Pancreas (tissue), 10 donors: ENCODE measurements at regions not wholly inside any gene's neighbourhood (a gene's known extent, or its start where the extent isn't known, plus 50 kb on each side); places are given as distances from the start of the nearest gene placed in this dataset.

Experiments used
- ATAC-seq, 4 donors: fragments of 200-7000 bp; cut with Tn5 transposase; one replicate each; pipeline versions ENCODE4 v1.8.0 to v1.9.1; 2020; ENCODE audit warnings: mild to moderate bottlenecking in 4 of 4, moderate library complexity in 4 of 4
- DNase-seq, 6 donors: peaks; one replicate each; pipeline ENCODE4 v3.0.0-alpha.2; 2020
- FAIRE-seq: peaks from 2 replicates; lab custom pipeline; 2012; peaks lifted over from hg19 to GRCh38; lab: Jason Lieb, UNC
- H3K27ac ChIP-seq, 4 donors: fragments of 200-600 bp; sonication (generic); 1 replicate in 3 of 4; 2 replicates in 1 of 4; pipeline versions ENCODE4 v1.5.0 to v1.8.0; 2020
- H3K27me3 ChIP-seq, 4 donors: fragments of 200-600 bp; one replicate each; pipeline ENCODE4 v1.8.0; 2021
- H3K36me3 ChIP-seq, 3 donors: fragments of 200-600 bp; sonication (generic) in 1 of 3; one replicate each; pipeline versions ENCODE4 v1.5.0 to v1.8.0; 2020 to 2021
- H3K4me1 ChIP-seq, 3 donors: fragments of 200-600 bp; one replicate each; pipeline ENCODE4 v1.8.0; 2021
- H3K4me3 ChIP-seq, 4 donors: fragments of 200-600 bp; sonication (generic) in 2 of 4; one replicate each; pipeline versions ENCODE4 v1.5.0 to v1.8.0; 2020 to 2021
- H3K9me3 ChIP-seq, 4 donors: fragments of 200-600 bp; one replicate each; pipeline ENCODE4 v1.8.0; 2021
- WGBS, 2 donors: extraction: QIAGEN DNeasy Blood & Tissue Kit; methylation state at CpG; one replicate each; pipeline ENCODE4 v1.1.7; 2013; 5-methylcytosine and 5-hydroxymethylcytosine counted together
- intact Hi-C, 3 donors: fragments of 100-400 bp; cut with DNase I; formaldehyde crosslinking; loops; one replicate each; pipeline versions ENCODE4 v1.11.1 to v1.14.2; 2022
- TF ChIP-seq, protein P1 (sequence below), 4 donors: fragments of 200-600 bp; sonication (generic) in 3 of 4; IDR thresholded peaks; one replicate each; pipeline versions ENCODE4 v1.5.0 to v1.8.0; 2021; ENCODE audit warnings: antibody characterized with exemption in 4 of 4
- donor health status: healthy with polysubstance abuse.
- donor health status: DM: no; HTN: no; CAD: no; lungs with moderate emphysema.
- donor health status: DM: no; HTN: no; CAD: no.
- donor health status: control.
- donor health status: control.
- donor health status: Bipolar disorder and iron deficiency.
- donor health status: DM: yes; HTN: yes; CAD: no.
- donor health status: DM: no; HTN: no; CAD: no.
- donor health status: DM: no; HTN: no; CAD: no.
- donor health status: DM: yes; HTN: yes; CAD: no.

GRCh38 chr18:43590182-43590903 lies 313.1 kb upstream of the SYT4 start:
- TF ChIP-seq, protein P1, sequence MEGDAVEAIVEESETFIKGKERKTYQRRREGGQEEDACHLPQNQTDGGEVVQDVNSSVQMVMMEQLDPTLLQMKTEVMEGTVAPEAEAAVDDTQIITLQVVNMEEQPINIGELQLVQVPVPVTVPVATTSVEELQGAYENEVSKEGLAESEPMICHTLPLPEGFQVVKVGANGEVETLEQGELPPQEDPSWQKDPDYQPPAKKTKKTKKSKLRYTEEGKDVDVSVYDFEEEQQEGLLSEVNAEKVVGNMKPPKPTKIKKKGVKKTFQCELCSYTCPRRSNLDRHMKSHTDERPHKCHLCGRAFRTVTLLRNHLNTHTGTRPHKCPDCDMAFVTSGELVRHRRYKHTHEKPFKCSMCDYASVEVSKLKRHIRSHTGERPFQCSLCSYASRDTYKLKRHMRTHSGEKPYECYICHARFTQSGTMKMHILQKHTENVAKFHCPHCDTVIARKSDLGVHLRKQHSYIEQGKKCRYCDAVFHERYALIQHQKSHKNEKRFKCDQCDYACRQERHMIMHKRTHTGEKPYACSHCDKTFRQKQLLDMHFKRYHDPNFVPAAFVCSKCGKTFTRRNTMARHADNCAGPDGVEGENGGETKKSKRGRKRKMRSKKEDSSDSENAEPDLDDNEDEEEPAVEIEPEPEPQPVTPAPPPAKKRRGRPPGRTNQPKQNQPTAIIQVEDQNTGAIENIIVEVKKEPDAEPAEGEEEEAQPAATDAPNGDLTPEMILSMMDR (IDR thresholded peaks at IDR 0.05), result no peak
- Histone ChIP-seq H3K36me3 (no peaks in the 10 kb centered on the region), H3K4me3 (no peak overlapping the region), H3K27ac (no peak overlapping the region), H3K27me3 (no peaks in the 10 kb centered on the region), H3K9me3 (no peaks in the 10 kb centered on the region), H3K4me1 (no peaks in the 10 kb centered on the region)
- peak in 3 of 6 donors; percentile 20 to 42 (median 41) for DNase-seq
- no peak for ATAC-seq
- intact Hi-C loops, result no loop called here
- 82 to 91% methylated on average over 20 of the region's 20 CpGs for WGBS, 2 donors
- FAIRE-seq, result no peak

GRCh38 chr18:43592269-43592668 lies 315.0 kb upstream of the SYT4 start:
- 59 to 74% methylated on average over 2 of the region's 2 CpGs for WGBS, 2 donors
- FAIRE-seq (no peak), DNase-seq (no peak), ATAC-seq (no peak)
- no peak overlapping the region for H3K27ac ChIP-seq
- H3K4me3 ChIP-seq, result no peak overlapping the region
- no peaks in the 10 kb centered on the region for H3K4me1 ChIP-seq
- no peaks in the 10 kb centered on the region for H3K9me3 ChIP-seq
- TF ChIP-seq, protein P1 (IDR thresholded peaks at IDR 0.05), result no peak
- intact Hi-C loops, result no loop called here
- no peaks in the 10 kb centered on the region for H3K36me3 ChIP-seq
- no peaks in the 10 kb centered on the region for H3K27me3 ChIP-seq

GRCh38 chr18:43596105-43596712 lies 318.9 kb upstream of the SYT4 start:
- no peak for DNase-seq
- Histone ChIP-seq H3K4me3 (no peak overlapping the region), H3K4me1 (no peaks in the 10 kb centered on the region), H3K27me3 (no peaks in the 10 kb centered on the region), H3K36me3 (no peaks in the 10 kb centered on the region), H3K9me3 (no peaks in the 10 kb centered on the region), H3K27ac (no peak overlapping the region)
- TF ChIP-seq, protein P1 (IDR thresholded peaks at IDR 0.05), result peak in 2 of 4 donors; percentile 37 to 41
- ATAC-seq, result peak in 3 of 4 donors; percentile 77 to 86 (median 80)
- FAIRE-seq, result peak; percentile 90
- whole genome bisulfite sequencing, 2 donors, result 16 to 24% methylated on average over 3 of the region's 3 CpGs
- intact Hi-C loops, result no loop called here

- Histone ChIP-seq H3K9me3 (no peaks in the 10 kb centered on the region), H3K27ac (no peak overlapping the region), H3K36me3 (no peaks in the 10 kb centered on the region), H3K4me1 (no peaks in the 10 kb centered on the region), H3K27me3 (no peaks in the 10 kb centered on the region), H3K4me3 (no peak overlapping the region)
- FAIRE-seq (no peak), ATAC-seq (no peak), DNase-seq (no peak)
- 69 to 86% methylated on average over 3 of the region's 3 CpGs for WGBS, 2 donors
- TF ChIP-seq, protein P1 (IDR thresholded peaks at IDR 0.05), result no peak
- intact Hi-C loops, result no loop called here
Measured at GRCh38 chr18:43601432-43601831, 324.1 kb upstream of the SYT4 start.

- no peak overlapping the region for H3K4me3 ChIP-seq
- no peak for ATAC-seq
- no peaks in the 10 kb centered on the region for H3K36me3 ChIP-seq
- H3K27ac ChIP-seq, result no peak overlapping the region
- no peaks in the 10 kb centered on the region for H3K9me3 ChIP-seq
- DNase-seq, result no peak
- WGBS, 2 donors, result 52 to 61% methylated on average over 1 of the region's 1 CpG
- no peak for FAIRE-seq
- H3K4me1 ChIP-seq, result no peaks in the 10 kb centered on the region
- TF ChIP-seq, protein P1 (IDR thresholded peaks at IDR 0.05), result no peak
- intact Hi-C loops, result no loop called here
- no peaks in the 10 kb centered on the region for H3K27me3 ChIP-seq
Measured at GRCh38 chr18:43605224-43605623, 327.9 kb upstream of the SYT4 start.
